Stomach (tissue), 8 donors: ENCODE measurements at regions not wholly inside any gene's neighbourhood (a gene's known extent, or its start where the extent isn't known, plus 50 kb on each side); places are given as distances from the start of the nearest gene placed in this dataset.

Experiments used
- DNase-seq, 2 donors: peaks; one replicate each; pipeline versions ENCODE4 v3.0.0 to v3.0.0-alpha.2; 2013 to 2019
- H3K27ac ChIP-seq, 5 donors: fragments of 200-600 bp in 4 of 5; sonication (generic) in 4 of 5; one replicate each; pipeline ENCODE4 v1.5.1; 2013 to 2019; ENCODE audit warnings: mild to moderate bottlenecking in 1 of 5, moderate library complexity in 1 of 5
- H3K27me3 ChIP-seq, 3 donors: fragments of 200-600 bp; sonication (generic); one replicate each; pipeline ENCODE4 v1.5.1; 2017 to 2019; ENCODE audit warnings: mixed run types in 1 of 3
- H3K36me3 ChIP-seq, 4 donors: fragments of 200-600 bp; sonication (generic); 1 replicate in 3 of 4; 2 replicates in 1 of 4; pipeline ENCODE4 v1.5.1; 2016 to 2019
- H3K4me1 ChIP-seq, 4 donors: fragments of 200-600 bp; sonication (generic); one replicate each; pipeline ENCODE4 v1.5.1; 2016 to 2019
- H3K4me3 ChIP-seq, 4 donors: fragments of 200-600 bp; sonication (generic) in 3 of 4; one replicate each; pipeline ENCODE4 v1.5.1; 2016 to 2019; ENCODE audit warnings: mild to moderate bottlenecking in 1 of 4
- H3K9me3 ChIP-seq, 4 donors: fragments of 200-600 bp; sonication (generic); one replicate each; pipeline ENCODE4 v1.5.1; 2016 to 2019
- CTCF ChIP-seq, 7 experiments: fragments of 450-650 bp in 4 of 7; fragments of 200-600 bp in 3 of 7; sonication (generic) in 3 of 7; IDR thresholded peaks; one replicate each; pipeline ENCODE4 v1.5.1; 2016 to 2019; ENCODE audit warnings: antibody characterized with exemption in 7 of 7, control low read depth in 2 of 7, mild to moderate bottlenecking in 1 of 7
- EP300 ChIP-seq: sonication (generic); formaldehyde crosslinking; IDR thresholded peaks from one replicate; pipeline ENCODE4 v1.6.1; 2017; ENCODE audit warnings: antibody characterized with exemption
- POLR2A ChIP-seq, 4 donors: fragments of 450-650 bp; IDR thresholded peaks; one replicate each; pipeline ENCODE4 v1.6.1; 2016; ENCODE audit warnings: antibody characterized with exemption in 4 of 4, control low read depth in 2 of 4, mild to moderate bottlenecking in 1 of 4, moderate library complexity in 1 of 4
- POLR2AphosphoS5 ChIP-seq, 3 donors: sonication (generic); formaldehyde crosslinking; IDR thresholded peaks; one replicate each; pipeline ENCODE4 v1.6.1; 2016; ENCODE audit warnings: antibody characterized with exemption in 3 of 3
- WGBS, 5 donors: extraction: QIAGEN DNeasy Blood & Tissue Kit in 3 of 5; methylation state at CpG; one replicate each; pipeline versions ENCODE4 v1.1.5 to v1.1.7; 2013 to 2018; 5-methylcytosine and 5-hydroxymethylcytosine counted together
- intact Hi-C: fragments of 100-400 bp; cut with DNase I; formaldehyde crosslinking; loops from one replicate; pipeline ENCODE4 v1.15.1; 2023; ENCODE audit warnings: low total_unique reads
- donor health status: healthy with polysubstance abuse.
- donor health status: Bipolar disorder and iron deficiency.
- donor health status: healthy.

- Histone ChIP-seq H3K4me3 (no peak overlapping the region), H3K9me3 (no peaks in the 10 kb centered on the region), H3K4me1 (peaks cover 0 to 6% (median 2%) of the 10 kb centered on the region in 4 donors), H3K36me3 (no peaks in the 10 kb centered on the region), H3K27me3 (no peaks in the 10 kb centered on the region), H3K27ac (no peak overlapping the region)
- no peak for DNase-seq
- intact Hi-C loops = no loop called here
- no peak for TF ChIP-seq POLR2AphosphoS5 (IDR thresholded peaks at IDR 0.05)
- TF ChIP-seq CTCF (IDR thresholded peaks at IDR 0.05) = no peak
- no peak for TF ChIP-seq POLR2A (IDR thresholded peaks at IDR 0.05)
- no peak for TF ChIP-seq EP300
- 56 to 69% (median 59%) methylated on average over 3 of the region's 3 CpGs for WGBS, 5 donors
Measured at GRCh38 chr3:150269526-150269925, 138.6 kb upstream of the TSC22D2 start.

DNA sequence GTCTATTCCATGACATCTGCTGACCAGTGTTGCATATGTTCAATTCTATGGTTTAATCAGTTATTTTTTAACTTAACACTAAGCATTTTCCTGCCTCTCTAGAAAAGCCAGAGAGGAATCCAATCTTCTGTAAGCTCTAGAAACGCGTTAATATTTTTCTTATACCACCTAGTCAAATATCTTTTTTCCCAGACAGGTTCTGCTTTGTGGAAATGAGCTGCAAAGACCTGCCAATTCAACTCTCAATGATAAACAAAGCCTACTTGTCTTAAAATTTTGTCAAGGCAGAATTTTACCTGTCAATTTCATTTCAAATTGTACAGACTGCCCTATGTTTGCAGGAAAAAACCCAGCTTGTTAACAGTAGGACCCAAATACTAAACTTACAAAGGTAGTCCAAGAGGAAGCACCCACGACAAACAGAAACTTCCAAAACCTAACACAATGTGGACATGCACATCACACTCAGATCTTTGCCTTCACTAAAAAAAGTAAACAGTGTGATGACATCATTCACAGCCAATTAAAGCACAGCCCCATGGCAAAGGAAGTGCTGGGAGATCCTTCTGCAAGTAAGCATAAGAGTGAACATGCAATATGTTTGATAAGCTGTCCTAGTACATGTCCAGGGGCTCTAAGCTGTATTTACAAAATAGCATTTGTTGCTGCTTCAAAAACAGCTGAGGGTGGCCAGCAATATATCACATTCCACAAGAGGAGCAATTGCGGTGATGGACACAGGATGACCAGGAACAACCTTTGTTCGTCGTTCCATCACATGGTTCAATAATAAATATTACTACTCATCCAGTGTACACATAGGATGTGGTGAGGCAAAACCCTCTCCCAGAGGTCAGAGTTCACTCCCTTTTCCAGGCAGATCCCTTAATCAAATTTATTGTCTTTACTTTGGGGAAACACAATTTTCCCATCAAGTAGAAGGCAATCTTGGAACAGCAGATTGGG, 139.4 kb upstream of the TSC22D2 start:
- no peaks in the 10 kb centered on the region for H3K36me3 ChIP-seq
- H3K27ac ChIP-seq = no peak overlapping the region
- peaks cover 0 to 6% (median 2%) of the 10 kb centered on the region in 4 donors for H3K4me1 ChIP-seq
- H3K4me3 ChIP-seq = no peak overlapping the region
- intact Hi-C loops = no loop called here
- no peak for DNase-seq
- H3K27me3 ChIP-seq = no peaks in the 10 kb centered on the region
- TF ChIP-seq POLR2A (IDR thresholded peaks at IDR 0.05) (no peak), EP300 (no peak)
- H3K9me3 ChIP-seq = no peaks in the 10 kb centered on the region
- WGBS, 5 donors = 58 to 67% (median 65%) methylated on average over 6 of the region's 6 CpGs

DNA sequence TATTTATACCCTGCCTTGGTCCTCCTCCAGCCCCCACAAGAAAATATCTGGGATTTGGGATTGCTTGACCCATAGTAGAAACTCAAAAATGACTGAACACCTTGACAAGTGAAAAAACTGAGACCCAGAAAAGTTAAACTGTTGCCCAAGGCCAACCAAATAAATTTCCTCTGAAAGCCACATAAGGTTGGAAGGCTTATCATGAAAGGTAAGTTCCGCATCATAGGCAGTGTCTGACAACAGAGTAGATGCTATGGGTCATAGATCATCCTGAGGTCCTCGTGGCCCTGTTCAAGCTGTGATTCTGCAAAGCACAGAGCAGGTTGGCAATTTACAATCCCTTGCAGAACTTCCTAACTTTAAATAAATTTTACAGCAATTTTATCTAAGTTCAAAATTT, 140.8 kb upstream of the TSC22D2 start:
- Histone ChIP-seq H3K27ac (no peak overlapping the region), H3K9me3 (no peaks in the 10 kb centered on the region), H3K27me3 (no peaks in the 10 kb centered on the region), H3K36me3 (no peaks in the 10 kb centered on the region), H3K4me1 (peaks cover 0 to 6% (median 2%) of the 10 kb centered on the region in 4 donors), H3K4me3 (no peak overlapping the region)
- intact Hi-C loops = no loop called here
- TF ChIP-seq EP300 (no peak), CTCF (IDR thresholded peaks at IDR 0.05) (no peak), POLR2A (IDR thresholded peaks at IDR 0.05) (no peak), POLR2AphosphoS5 (IDR thresholded peaks at IDR 0.05) (no peak)
- DNase-seq = no peak
- 87 to 90% (median 88%) methylated on average over 2 of the region's 2 CpGs for WGBS, 5 donors

DNA sequence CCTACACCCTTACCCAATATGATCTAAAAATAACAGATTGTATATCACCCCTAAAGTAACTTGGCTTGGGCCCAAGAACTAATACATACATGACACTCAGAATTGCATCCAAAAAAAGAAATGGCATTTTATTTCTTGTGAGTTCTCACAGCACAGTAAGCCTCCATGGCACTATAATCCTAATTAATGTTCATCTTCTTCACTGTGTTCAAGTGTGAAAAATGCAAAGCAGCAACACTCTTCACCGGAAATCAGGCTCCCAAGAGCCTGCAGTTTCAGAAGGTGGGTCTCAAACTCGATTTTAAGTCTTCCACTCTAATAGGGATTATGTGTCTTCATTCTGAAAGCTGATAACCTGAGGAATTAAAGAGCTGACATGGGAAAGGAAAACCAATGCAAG, 142.8 kb upstream of the TSC22D2 start:
- no peak for TF ChIP-seq POLR2A (IDR thresholded peaks at IDR 0.05)
- TF ChIP-seq EP300 = no peak
- no peak for TF ChIP-seq POLR2AphosphoS5 (IDR thresholded peaks at IDR 0.05)
- TF ChIP-seq CTCF (IDR thresholded peaks at IDR 0.05) = no peak
- H3K27ac ChIP-seq = no peak overlapping the region
- H3K4me1 ChIP-seq = peaks cover 0 to 6% (median 2%) of the 10 kb centered on the region in 4 donors
- DNase-seq = no peak
- H3K36me3 ChIP-seq = no peaks in the 10 kb centered on the region
- intact Hi-C loops = no loop called here
- no peak overlapping the region for H3K4me3 ChIP-seq
- H3K9me3 ChIP-seq = no peaks in the 10 kb centered on the region
- H3K27me3 ChIP-seq = no peaks in the 10 kb centered on the region
- 47 to 63% (median 62%) methylated on average over 2 of the region's 2 CpGs for WGBS, 5 donors
